ENCODE measurements at regions not wholly inside any gene's neighbourhood (a gene's known extent, or its start where the extent isn't known, plus 50 kb on each side); places are given as distances from the start of the nearest gene placed in this dataset.
A peak's percentile ranks its signal among the peaks of the same experiment; 100 is the strongest.

DNA sequence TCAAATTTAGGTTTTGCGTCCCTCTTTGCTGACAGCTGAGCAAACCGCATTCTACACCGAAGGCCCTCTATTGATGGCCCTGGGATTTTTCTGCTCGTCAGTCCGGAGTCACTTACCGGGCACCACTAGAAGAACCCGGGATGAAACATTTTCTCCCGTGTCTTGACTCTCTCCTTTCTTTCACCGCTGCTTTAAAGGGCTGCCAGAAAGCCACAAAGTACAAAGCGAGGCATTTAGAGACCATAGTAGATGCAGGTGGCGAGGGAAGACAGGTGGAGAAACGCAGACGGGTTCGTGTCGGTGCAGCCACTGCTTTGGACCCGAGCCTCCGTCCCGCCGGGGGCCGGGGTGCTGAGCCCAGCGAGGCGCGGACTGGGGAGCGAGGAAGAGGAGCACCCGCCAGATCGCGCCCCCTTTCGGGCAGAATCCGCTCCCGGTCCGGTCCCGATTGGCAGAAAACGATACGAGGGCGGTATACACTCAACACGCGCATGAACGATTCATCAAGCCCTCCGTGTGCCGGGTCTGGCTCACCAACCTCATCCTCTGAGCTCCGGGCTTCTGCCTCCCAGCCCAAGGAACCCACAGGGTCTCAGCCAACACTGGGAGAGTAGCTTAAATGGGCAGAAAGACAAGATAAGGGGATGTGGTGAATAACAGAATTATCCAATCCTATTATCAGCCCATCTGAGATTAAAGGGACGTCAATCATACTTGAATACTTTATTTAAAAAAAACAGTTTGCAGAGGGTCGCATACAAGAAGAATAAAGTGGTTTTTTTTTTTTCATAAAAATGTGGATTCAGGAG lies 84.9 kb downstream of the TRIM27 start:
- peak; percentile 94 for DNase-seq (ENCODE audit: low spot score)

DNA sequence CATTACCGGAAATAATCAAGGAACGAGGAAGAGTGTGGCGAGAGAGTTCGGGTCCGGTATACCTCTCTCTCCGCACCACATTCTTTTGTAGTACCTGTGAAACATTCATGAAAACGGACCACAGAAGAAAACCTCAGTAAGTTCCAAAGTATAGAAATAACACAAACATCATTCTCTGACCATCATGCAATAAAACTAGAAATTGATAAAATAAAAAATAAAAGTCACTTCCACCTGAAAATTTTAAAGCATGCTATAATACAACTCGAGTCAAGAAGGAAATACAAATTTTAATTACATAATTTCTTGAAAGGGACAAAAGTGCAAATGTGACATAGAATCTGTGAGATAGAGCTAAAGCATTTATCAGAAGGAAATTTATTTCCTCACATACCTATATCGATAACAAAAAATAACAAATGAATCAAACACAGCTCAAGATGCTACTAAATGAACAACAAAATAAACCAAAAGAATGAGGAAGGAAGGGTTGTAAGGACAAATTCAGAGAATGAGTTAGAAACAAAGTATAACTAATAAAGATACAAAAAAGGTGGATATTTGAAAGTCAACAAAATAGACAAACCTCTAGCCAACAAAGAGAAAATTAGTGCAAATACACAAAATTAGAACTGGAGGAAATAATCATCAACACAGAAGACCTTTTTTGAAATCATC lies 84.2 kb downstream of the TRIM27 start:
- DNase-seq (ENCODE audit: low spot score): no peak

DNA sequence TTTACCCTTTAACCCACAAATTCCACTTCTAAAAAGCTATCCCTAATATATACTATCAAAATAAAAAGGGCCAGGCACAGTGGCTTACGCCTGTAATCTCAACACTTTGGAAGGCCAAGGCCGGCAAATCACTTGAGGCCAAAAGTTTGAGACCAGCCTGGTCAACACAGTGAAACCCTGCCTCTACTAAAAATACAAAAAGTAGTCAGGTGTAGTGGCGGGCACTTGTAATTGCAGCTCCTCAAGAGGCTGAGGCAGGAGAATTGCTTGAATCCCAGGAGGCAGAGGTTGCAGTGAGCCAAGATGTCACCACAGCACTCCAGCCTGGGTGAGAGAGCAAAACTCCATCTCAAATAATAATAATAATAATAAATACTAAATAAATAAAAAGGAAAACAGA lies 82.5 kb downstream of the TRIM27 start:
- peak; percentile 57 for DNase-seq (ENCODE audit: low spot score)

DNA sequence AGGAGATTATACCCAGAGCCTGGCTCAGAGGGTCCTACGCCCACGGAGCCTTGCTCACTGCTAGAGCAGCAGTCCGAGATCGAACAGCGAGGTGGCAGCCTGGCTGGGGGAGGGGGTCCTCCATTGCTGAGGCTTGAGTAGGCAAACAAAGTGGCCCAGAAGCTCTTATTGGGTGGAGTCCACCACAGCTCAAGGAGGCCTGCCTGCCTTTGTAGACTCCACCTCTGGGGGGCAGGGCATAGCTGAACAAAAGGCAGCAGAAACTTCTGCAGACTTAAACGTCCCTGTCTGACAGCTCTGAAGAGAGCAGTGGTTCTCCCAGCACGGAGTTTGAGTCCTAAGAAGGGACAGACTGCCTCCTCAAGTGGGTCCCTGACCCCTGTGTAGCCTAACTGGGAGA lies 75.0 kb downstream of the TRIM27 start:
- peak; percentile 70 for DNase-seq (ENCODE audit: low spot score)

All from NAMALWA (cell line).